Keratinocyte (primary cell): ENCODE measurements at regions not wholly inside any gene's neighbourhood (a gene's known extent, or its start where the extent isn't known, plus 50 kb on each side); places are given as distances from the start of the nearest gene placed in this dataset.

Experiments
- EZH2 ChIP-seq: IDR thresholded peaks from one replicate; pipeline ENCODE4 v1.6.1; 2012; ENCODE audit warnings: inconsistent platforms, mild to moderate bottlenecking, low read length, moderate library complexity
- TF ChIP-seq, protein P1 (sequence below), 3 experiments: IDR thresholded peaks in 1 of 3; conservative IDR thresholded peaks in 1 of 3; optimal IDR thresholded peaks in 1 of 3; 2 replicates in 2 of 3; 3 replicates in 1 of 3; pipeline versions ENCODE3 to v1.5.1; 2011; ENCODE audit warnings: low read length in 3 of 3, mild to moderate bottlenecking in 3 of 3, moderate library complexity in 2 of 3, control low read depth in 1 of 3, inconsistent platforms in 1 of 3; ENCODE audit not compliant: insufficient read depth in 2 of 3; ENCODE audit errors: extremely low read depth in 1 of 3

- TF ChIP-seq, protein P1, sequence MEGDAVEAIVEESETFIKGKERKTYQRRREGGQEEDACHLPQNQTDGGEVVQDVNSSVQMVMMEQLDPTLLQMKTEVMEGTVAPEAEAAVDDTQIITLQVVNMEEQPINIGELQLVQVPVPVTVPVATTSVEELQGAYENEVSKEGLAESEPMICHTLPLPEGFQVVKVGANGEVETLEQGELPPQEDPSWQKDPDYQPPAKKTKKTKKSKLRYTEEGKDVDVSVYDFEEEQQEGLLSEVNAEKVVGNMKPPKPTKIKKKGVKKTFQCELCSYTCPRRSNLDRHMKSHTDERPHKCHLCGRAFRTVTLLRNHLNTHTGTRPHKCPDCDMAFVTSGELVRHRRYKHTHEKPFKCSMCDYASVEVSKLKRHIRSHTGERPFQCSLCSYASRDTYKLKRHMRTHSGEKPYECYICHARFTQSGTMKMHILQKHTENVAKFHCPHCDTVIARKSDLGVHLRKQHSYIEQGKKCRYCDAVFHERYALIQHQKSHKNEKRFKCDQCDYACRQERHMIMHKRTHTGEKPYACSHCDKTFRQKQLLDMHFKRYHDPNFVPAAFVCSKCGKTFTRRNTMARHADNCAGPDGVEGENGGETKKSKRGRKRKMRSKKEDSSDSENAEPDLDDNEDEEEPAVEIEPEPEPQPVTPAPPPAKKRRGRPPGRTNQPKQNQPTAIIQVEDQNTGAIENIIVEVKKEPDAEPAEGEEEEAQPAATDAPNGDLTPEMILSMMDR (optimal IDR thresholded peaks at IDR 0.05 in 1 of 3, IDR thresholded peaks at IDR 0.05 in 1 of 3, conservative IDR thresholded peaks at IDR 0.05 in 1 of 3; ENCODE audit: extremely low read depth in 1 of 3, insufficient read depth in 2 of 3, low read length in 3 of 3): no peak
- no peak for TF ChIP-seq EZH2
Observed at GRCh38 chrX:139091066-139091465, 379.5 kb upstream of the FGF13 start.
